Panc1 (cell line): ENCODE measurements at regions not wholly inside any gene's neighbourhood (a gene's known extent, or its start where the extent isn't known, plus 50 kb on each side); places are given as distances from the start of the nearest gene placed in this dataset.

Experiments
- POLR2AphosphoS5 ChIP-seq: IDR thresholded peaks from 2 replicates; pipeline ENCODE4 v1.6.1; 2012; ENCODE audit warnings: mild to moderate bottlenecking, low read depth, low read length, moderate library complexity
- TCF7L2 ChIP-seq: IDR thresholded peaks from 2 replicates; pipeline ENCODE4 v1.6.1; 2011; ENCODE audit warnings: mild to moderate bottlenecking, low read depth, low read length, inconsistent platforms

DNA sequence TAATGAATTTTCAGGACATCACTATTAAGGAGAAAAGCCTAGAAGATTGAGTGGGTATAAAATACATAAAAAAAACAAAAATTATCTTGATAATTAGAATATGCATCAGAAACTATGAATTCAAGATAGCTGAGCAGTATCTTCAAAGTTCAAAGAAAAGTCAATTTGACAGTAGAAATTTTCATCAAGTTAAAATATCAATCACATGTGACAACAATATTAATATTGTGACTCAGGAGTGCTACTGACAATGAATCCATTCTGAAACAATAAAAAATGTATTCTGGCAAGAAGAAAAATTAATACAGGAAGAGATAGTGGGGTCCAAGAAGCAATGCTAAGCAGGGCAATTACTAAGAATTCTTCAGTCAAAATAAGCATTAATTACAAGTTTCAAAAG, 151.9 kb upstream of the GLRA2 start:
- no peak for TF ChIP-seq POLR2AphosphoS5
- TF ChIP-seq TCF7L2 = no peak
